NB4 (cell line): ENCODE measurements at regions not wholly inside any gene's neighbourhood (a gene's known extent, or its start where the extent isn't known, plus 50 kb on each side); places are given as distances from the start of the nearest gene placed in this dataset.

Source experiments
- DNase-seq: peaks from one replicate; pipeline ENCODE4 v3.0.0; 2010; ENCODE audit warnings: low read depth
- H3K4me3 ChIP-seq: one replicate; pipeline ENCODE4 v1.5.1; 2011; ENCODE audit warnings: mild to moderate bottlenecking, low read depth, low read length, moderate library complexity
- CTCF ChIP-seq: IDR thresholded peaks from one replicate; pipeline ENCODE4 v1.5.1; 2012; ENCODE audit warnings: low read depth, low read length
- MAX ChIP-seq: IDR thresholded peaks from 2 replicates; pipeline ENCODE4 v1.6.1; 2011; ENCODE audit warnings: low read depth, low read length
- MYC ChIP-seq: IDR thresholded peaks from 2 replicates; pipeline ENCODE4 v1.6.1; 2011; ENCODE audit warnings: low read depth, low read length
- POLR2A ChIP-seq: IDR thresholded peaks from 2 replicates; pipeline ENCODE4 v1.6.1; 2011; ENCODE audit warnings: mild to moderate bottlenecking; ENCODE audit not compliant: insufficient read length; ENCODE audit errors: extremely low read depth

GRCh38 chr11:130578738-130579368 is 130.4 kb downstream of the ADAMTS15 start:
- H3K4me3 ChIP-seq: no peak overlapping the region
- DNase-seq: no peak
- no peak for TF ChIP-seq MAX
- no peak for TF ChIP-seq POLR2A
- TF ChIP-seq CTCF: no peak
- TF ChIP-seq MYC: no peak

GRCh38 chr11:130580372-130580771 is 131.9 kb downstream of the ADAMTS15 start:
- H3K4me3 ChIP-seq: no peak overlapping the region
- DNase-seq: no peak
- no peak for TF ChIP-seq MAX
- TF ChIP-seq MYC: no peak
- TF ChIP-seq POLR2A: no peak
- no peak for TF ChIP-seq CTCF

GRCh38 chr11:130580891-130581492 is 132.5 kb downstream of the ADAMTS15 start:
- no peak for TF ChIP-seq CTCF
- no peak for DNase-seq

GRCh38 chr11:130581646-130582045 is 133.2 kb downstream of the ADAMTS15 start:
- TF ChIP-seq MYC: no peak
- DNase-seq: no peak
- no peak overlapping the region for H3K4me3 ChIP-seq

More at GRCh38 chr11:130580891-130581492, 132.5 kb downstream of the ADAMTS15 start:
- H3K4me3 ChIP-seq: no peak overlapping the region

GRCh38 chr11:130582176-130582575 is 133.7 kb downstream of the ADAMTS15 start:
- DNase-seq: no peak
- TF ChIP-seq MAX (no peak), POLR2A (no peak), CTCF (no peak), MYC (no peak)

GRCh38 chr11:130582981-130583380 is 134.5 kb downstream of the ADAMTS15 start:
- no peak for TF ChIP-seq MYC
- TF ChIP-seq MAX: no peak
- no peak for TF ChIP-seq POLR2A
- no peak for TF ChIP-seq CTCF
- DNase-seq: no peak
- H3K4me3 ChIP-seq: no peak overlapping the region

More at GRCh38 chr11:130582176-130582575, 133.7 kb downstream of the ADAMTS15 start:
- no peak overlapping the region for H3K4me3 ChIP-seq
